HG02678 (cell line): ENCODE measurements at regions not wholly inside any gene's neighbourhood (a gene's known extent, or its start where the extent isn't known, plus 50 kb on each side); places are given as distances from the start of the nearest gene placed in this dataset.

Experiments
- ATAC-seq: cut with Tn5 transposase; IDR thresholded peaks from one replicate; pipeline ENCODE4 v1.9.1; 2021; ENCODE audit warnings: mild to moderate bottlenecking, moderate library complexity; ENCODE audit not compliant: unreplicated experiment

- ATAC-seq = no peak
These were observed 84.4 kb downstream of the NR2F2 start for GRCh38 chr15:96414875-96415274.

GRCh38 chr15:96415513-96416217 is 85.2 kb downstream of the NR2F2 start:
- ATAC-seq = no peak

GRCh38 chr15:96416218-96416933 is 85.9 kb downstream of the NR2F2 start:
- ATAC-seq = no peak

GRCh38 chr15:96416934-96417759 is 86.6 kb downstream of the NR2F2 start:
- no peak for ATAC-seq

GRCh38 chr15:96417760-96418130 is 87.2 kb downstream of the NR2F2 start:
- ATAC-seq = no peak

GRCh38 chr15:96418146-96418545 is 87.6 kb downstream of the NR2F2 start:
- no peak for ATAC-seq

GRCh38 chr15:96421178-96421601 is 90.7 kb downstream of the NR2F2 start:
- no peak for ATAC-seq

GRCh38 chr15:96422125-96422524 is 91.6 kb downstream of the NR2F2 start:
- ATAC-seq = no peak

GRCh38 chr15:96424674-96425073 is 94.2 kb downstream of the NR2F2 start:
- no peak for ATAC-seq

- ATAC-seq = no peak
These were observed 98.2 kb downstream of the NR2F2 start for GRCh38 chr15:96428742-96429141.

GRCh38 chr15:96431786-96432185 is 101.3 kb downstream of the NR2F2 start:
- ATAC-seq = no peak

GRCh38 chr15:96435022-96435421 is 104.5 kb downstream of the NR2F2 start:
- no peak for ATAC-seq

GRCh38 chr15:96435841-96436240 is 105.3 kb downstream of the NR2F2 start:
- ATAC-seq = no peak

- ATAC-seq = no peak
These were observed 110.5 kb downstream of the NR2F2 start for GRCh38 chr15:96440978-96441377.

GRCh38 chr15:96442076-96442475 is 111.6 kb downstream of the NR2F2 start:
- ATAC-seq = no peak

- no peak for ATAC-seq
These were observed 114.4 kb downstream of the NR2F2 start for GRCh38 chr15:96444865-96445264.

GRCh38 chr15:96448923-96449322 is 118.4 kb downstream of the NR2F2 start:
- ATAC-seq = no peak

GRCh38 chr15:96457841-96458240 is 127.3 kb downstream of the NR2F2 start:
- no peak for ATAC-seq

- ATAC-seq = no peak
These were observed 129.6 kb downstream of the NR2F2 start for GRCh38 chr15:96460106-96460505.

GRCh38 chr15:96462768-96463750 is 132.6 kb downstream of the NR2F2 start:
- no peak for ATAC-seq
